Lung (tissue), 11 donors: ENCODE measurements at regions not wholly inside any gene's neighbourhood (a gene's known extent, or its start where the extent isn't known, plus 50 kb on each side); places are given as distances from the start of the nearest gene placed in this dataset.
A peak's percentile ranks its signal among the peaks of the same experiment; 100 is the strongest.

ENCODE experiments used
- ATAC-seq: fragments of 200-7000 bp; cut with Tn5 transposase; one replicate; pipeline ENCODE4 v1.9.1; 2020; ENCODE audit warnings: moderate number of reproducible peaks; ENCODE audit not compliant: insufficient read depth, low FRiP score
- DNase-seq, 3 donors: peaks; one replicate each; pipeline ENCODE4 v3.0.0-alpha.2; 2013 to 2017
- H3K27ac ChIP-seq, 2 donors: one replicate each; pipeline ENCODE4 v1.5.1; 2013; ENCODE audit warnings: mild to moderate bottlenecking in 2 of 2, moderate library complexity in 2 of 2, control low read depth in 1 of 2, inconsistent platforms in 1 of 2, low read depth in 1 of 2, low read length in 1 of 2
- H3K27me3 ChIP-seq, 3 donors: one replicate each; pipeline ENCODE4 v1.5.1; 2013; ENCODE audit warnings: low read length in 2 of 3; ENCODE audit not compliant: control insufficient read depth in 3 of 3, insufficient read depth in 3 of 3
- H3K36me3 ChIP-seq, 4 donors: one replicate each; pipeline ENCODE4 v1.5.1; 2013; ENCODE audit warnings: low read length in 4 of 4, mild to moderate bottlenecking in 1 of 4, moderate library complexity in 1 of 4; ENCODE audit not compliant: control insufficient read depth in 4 of 4, insufficient read depth in 4 of 4
- H3K4me1 ChIP-seq, 5 donors: one replicate each; pipeline ENCODE4 v1.5.1; 2013; ENCODE audit warnings: low read length in 5 of 5, mild to moderate bottlenecking in 2 of 5, moderate library complexity in 1 of 5; ENCODE audit not compliant: control insufficient read depth in 5 of 5, insufficient read depth in 5 of 5
- H3K4me3 ChIP-seq: one replicate; pipeline ENCODE4 v1.5.1; 2013; ENCODE audit warnings: mild to moderate bottlenecking, control low read depth, moderate library complexity
- H3K9ac ChIP-seq, 2 donors: one replicate each; pipeline ENCODE4 v1.5.1; 2013; ENCODE audit warnings: low read length in 2 of 2, control low read depth in 1 of 2; ENCODE audit not compliant: insufficient read depth in 1 of 2
- H3K9me3 ChIP-seq, 4 donors: one replicate each; pipeline ENCODE4 v1.5.1; 2013; ENCODE audit warnings: low read length in 3 of 4, mild to moderate bottlenecking in 1 of 4, moderate library complexity in 1 of 4; ENCODE audit not compliant: control insufficient read depth in 4 of 4, insufficient read depth in 3 of 4
- CTCF ChIP-seq: IDR thresholded peaks from 2 replicates; pipeline ENCODE4 v1.5.1; 2012; ENCODE audit warnings: mild to moderate bottlenecking; ENCODE audit errors: control extremely low read depth, extremely low read depth
- WGBS, 2 donors: extraction: QIAGEN DNeasy Blood & Tissue Kit; methylation state at CpG; one replicate each; pipeline ENCODE4 v1.1.7; 2013; 5-methylcytosine and 5-hydroxymethylcytosine counted together
- donor health status: control.
- donor health status: control.
- donor health status: Bipolar disorder and iron deficiency.
- donor health status: healthy.
- donor health status: DM: yes; HTN: yes; CAD: no.

- WGBS, 2 donors, result 89 to 92% methylated on average over 6 of the region's 6 CpGs
These were observed 226.5 kb upstream of the ANKRD55 start for GRCh38 chr5:56459394-56460194.

GRCh38 chr5:56457887-56458812 lies 225.0 kb upstream of the ANKRD55 start:
- H3K9ac ChIP-seq, result peak overlapping the region in 1 of 2 donors; percentile 39
- H3K36me3 ChIP-seq, result no peaks in the 10 kb centered on the region
- peak; percentile 69 to 91 (median 86) for DNase-seq
- no peak for TF ChIP-seq CTCF
- H3K27me3 ChIP-seq, result no peaks in the 10 kb centered on the region
- no peak overlapping the region for H3K4me3 ChIP-seq
- H3K4me1 ChIP-seq, result peaks cover 4 to 28% (median 7%) of the 10 kb centered on the region in 5 donors
- no peak overlapping the region for H3K27ac ChIP-seq
- 80 to 86% methylated on average over 8 of the region's 8 CpGs for WGBS, 2 donors
- peaks cover 0 to 3% (median 0%) of the 10 kb centered on the region in 4 donors for H3K9me3 ChIP-seq
- no peak for ATAC-seq

More at GRCh38 chr5:56459394-56460194, 226.5 kb upstream of the ANKRD55 start:
- Histone ChIP-seq H3K27ac (no peak overlapping the region), H3K9me3 (peaks cover 0 to 1% (median 0%) of the 10 kb centered on the region in 4 donors), H3K27me3 (no peaks in the 10 kb centered on the region), H3K4me3 (no peak overlapping the region), H3K36me3 (no peaks in the 10 kb centered on the region), H3K9ac (no peak overlapping the region), H3K4me1 (peaks cover 4 to 33% (median 7%) of the 10 kb centered on the region in 5 donors)
- DNase-seq (no peak), ATAC-seq (no peak)
- no peak for TF ChIP-seq CTCF

GRCh38 chr5:56456002-56456401 lies 222.9 kb upstream of the ANKRD55 start:
- Histone ChIP-seq H3K4me1 (peaks cover 4 to 25% (median 7%) of the 10 kb centered on the region in 5 donors), H3K4me3 (no peak overlapping the region), H3K36me3 (no peaks in the 10 kb centered on the region), H3K27me3 (no peaks in the 10 kb centered on the region), H3K9me3 (peaks cover 0 to 3% (median 0%) of the 10 kb centered on the region in 4 donors), H3K27ac (no peak overlapping the region), H3K9ac (no peak overlapping the region)
- ATAC-seq, result no peak
- WGBS, 2 donors, result 90 to 98% methylated on average over 4 of the region's 4 CpGs
- no peak for DNase-seq
- no peak for TF ChIP-seq CTCF
